ENCODE measurements at regions not wholly inside any gene's neighbourhood (a gene's known extent, or its start where the extent isn't known, plus 50 kb on each side); places are given as distances from the start of the nearest gene placed in this dataset.
"Not testable (repeated sequence)": the region's sequence is repeated elsewhere in the genome, so short reads cannot be mapped to it uniquely, and the experiment has no call there.

DNA sequence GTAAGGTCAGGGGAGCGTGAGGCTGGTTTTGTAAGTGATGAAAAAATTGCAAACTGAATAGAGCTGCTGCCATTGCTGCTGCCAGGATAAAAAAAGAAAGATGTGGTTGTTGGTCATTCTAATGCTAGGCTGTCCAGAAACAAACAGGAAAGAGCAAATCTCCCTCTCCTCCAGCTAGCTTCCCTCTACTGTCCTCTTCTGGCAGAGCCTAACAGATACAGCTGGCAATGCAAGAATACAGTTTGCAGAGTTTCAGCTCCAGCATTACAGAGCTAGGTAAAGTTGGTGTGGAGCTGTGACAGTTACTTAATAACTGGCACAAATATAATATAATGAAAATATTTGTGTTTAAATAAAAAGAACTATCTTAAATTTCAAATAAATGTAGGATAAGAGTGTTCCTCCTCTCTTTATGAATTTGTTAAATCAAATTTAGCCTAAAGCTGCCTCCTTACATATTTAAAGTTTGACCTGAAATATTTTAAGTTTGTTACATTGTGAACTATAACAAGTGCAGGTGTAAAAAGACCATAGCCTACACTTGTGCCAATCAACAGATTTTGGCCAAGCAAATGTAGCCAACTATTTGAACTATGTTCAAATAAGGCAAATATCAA lies 407.7 kb downstream of the SH2D4B start:
- no peak for DNase-seq (ENCODE audit: low spot score)
- Mint-ChIP-seq H3K9me3 (no peaks in the 10 kb centered on the region), H3K27ac (no peak overlapping the region), H3K4me3 (ENCODE audit: low read depth) (no peak overlapping the region), H3K27me3 (ENCODE audit: low read depth) (no peaks in the 10 kb centered on the region), H3K36me3 (ENCODE audit: low read depth) (no peaks in the 10 kb centered on the region), H3K4me1 (ENCODE audit: low read depth) (no peaks in the 10 kb centered on the region)
- intact Hi-C loops (cut with micrococcal nuclease) = loop anchor here (5.0 kb wide), 1 partner anchor 563 kb away; no protein-coding TSS in a partner anchor

DNA sequence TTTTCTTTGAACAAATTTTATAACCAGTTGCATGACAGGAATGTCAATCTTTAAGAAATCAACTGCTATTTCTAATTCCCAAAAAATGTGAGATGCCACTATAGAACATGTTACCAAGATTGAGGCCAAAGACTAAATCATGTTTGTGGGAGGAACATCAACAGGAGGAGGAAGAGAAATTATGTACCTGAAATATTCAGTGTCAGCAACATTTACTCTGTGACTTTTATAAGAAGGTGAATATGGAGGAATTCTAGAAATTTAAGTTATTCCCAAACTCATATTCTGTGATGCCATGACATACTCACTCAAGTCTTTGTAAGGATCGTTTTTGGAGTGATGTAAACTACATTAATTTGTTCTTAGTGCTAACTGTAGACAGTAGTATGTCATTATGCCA lies 408.4 kb downstream of the SH2D4B start:
- H3K9me3 Mint-ChIP-seq = no peaks in the 10 kb centered on the region
- DNase-seq (ENCODE audit: low spot score) = no peak
- no peaks in the 10 kb centered on the region for H3K4me1 Mint-ChIP-seq (ENCODE audit: low read depth)
- H3K27me3 Mint-ChIP-seq (ENCODE audit: low read depth) = no peaks in the 10 kb centered on the region
- intact Hi-C loops (cut with micrococcal nuclease) = loop anchor here (5.0 kb wide), 1 partner anchor 564 kb away; no protein-coding TSS in a partner anchor
- H3K36me3 Mint-ChIP-seq (ENCODE audit: low read depth) = no peaks in the 10 kb centered on the region
- no peak overlapping the region for H3K27ac Mint-ChIP-seq
- no peak overlapping the region for H3K4me3 Mint-ChIP-seq (ENCODE audit: low read depth)

DNA sequence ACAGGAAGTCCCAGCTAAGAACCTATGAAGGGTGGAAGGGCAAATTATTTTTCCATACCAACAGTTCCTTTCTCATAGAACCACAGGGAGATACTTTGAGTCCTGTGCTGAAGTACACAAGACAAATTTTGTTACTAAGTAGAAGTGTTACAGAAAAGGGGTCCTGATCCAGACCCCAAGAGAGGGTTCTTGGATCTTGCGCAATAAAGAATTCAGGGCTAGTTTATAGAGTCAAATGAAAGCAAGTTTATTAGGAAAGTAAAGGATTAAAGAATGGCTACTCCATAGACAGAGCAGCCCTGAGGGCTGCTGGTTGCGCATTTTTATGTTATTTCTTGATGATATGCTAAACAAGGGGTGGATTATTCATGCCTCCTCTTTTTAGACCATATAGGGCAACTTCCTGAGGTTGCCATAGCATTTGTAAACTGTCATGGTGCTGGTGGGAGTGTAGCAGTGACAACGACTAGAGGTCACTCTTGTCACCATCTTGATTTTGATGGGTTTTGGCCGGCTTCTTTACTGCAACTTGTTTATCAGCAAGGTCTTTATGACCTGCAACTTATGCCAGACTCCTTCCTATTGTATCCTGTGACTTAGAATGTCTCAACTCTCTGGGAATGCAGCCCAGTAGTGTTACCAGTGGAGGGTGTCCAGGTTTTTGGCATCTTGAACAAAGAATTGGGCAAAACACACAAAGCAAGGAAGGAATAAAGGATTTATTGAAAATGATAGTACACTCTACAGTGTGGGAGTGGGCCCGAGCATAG lies 409.4 kb downstream of the SH2D4B start:
- H3K27me3 Mint-ChIP-seq (ENCODE audit: low read depth) = no peaks in the 10 kb centered on the region
- H3K9me3 Mint-ChIP-seq = no peaks in the 10 kb centered on the region
- H3K36me3 Mint-ChIP-seq (ENCODE audit: low read depth) = no peaks in the 10 kb centered on the region
- H3K4me3 Mint-ChIP-seq (ENCODE audit: low read depth) = no peak overlapping the region
- no peaks in the 10 kb centered on the region for H3K4me1 Mint-ChIP-seq (ENCODE audit: low read depth)
- H3K27ac Mint-ChIP-seq = no peak overlapping the region
- DNase-seq (ENCODE audit: low spot score) = no peak
- intact Hi-C loops (cut with micrococcal nuclease) = loop anchor here (5.0 kb wide), 1 partner anchor 565 kb away; no protein-coding TSS in a partner anchor

DNA sequence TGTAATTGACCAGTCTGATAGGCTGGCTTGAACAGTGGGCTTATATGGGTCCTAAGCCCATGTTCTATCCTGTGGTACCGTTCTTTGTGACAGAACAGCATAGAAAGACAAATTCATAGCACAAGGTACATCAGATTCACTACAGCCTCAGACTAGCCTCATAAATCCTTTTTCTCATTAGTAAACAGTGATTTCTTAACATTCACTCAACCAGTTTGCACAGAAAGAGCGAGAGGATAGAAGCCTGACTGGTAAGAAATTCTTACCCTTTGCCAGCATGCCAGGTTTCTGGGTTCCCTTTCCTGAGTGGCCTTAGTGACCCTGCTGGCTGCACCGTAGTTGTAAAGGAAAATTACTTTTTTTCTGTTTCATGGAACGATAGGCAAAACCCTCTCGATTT lies 412.1 kb downstream of the SH2D4B start:
- intact Hi-C loops (cut with micrococcal nuclease) = loop anchor here (5.0 kb wide), 1 partner anchor 567 kb away; no protein-coding TSS in a partner anchor
- H3K36me3 Mint-ChIP-seq (ENCODE audit: low read depth) = no peaks in the 10 kb centered on the region
- DNase-seq (ENCODE audit: low spot score) = no peak
- no peaks in the 10 kb centered on the region for H3K9me3 Mint-ChIP-seq
- H3K4me1 Mint-ChIP-seq (ENCODE audit: low read depth) = no peaks in the 10 kb centered on the region
- H3K4me3 Mint-ChIP-seq (ENCODE audit: low read depth) = no peak overlapping the region
- H3K27me3 Mint-ChIP-seq (ENCODE audit: low read depth) = no peaks in the 10 kb centered on the region
- H3K27ac Mint-ChIP-seq = no peak overlapping the region

DNA sequence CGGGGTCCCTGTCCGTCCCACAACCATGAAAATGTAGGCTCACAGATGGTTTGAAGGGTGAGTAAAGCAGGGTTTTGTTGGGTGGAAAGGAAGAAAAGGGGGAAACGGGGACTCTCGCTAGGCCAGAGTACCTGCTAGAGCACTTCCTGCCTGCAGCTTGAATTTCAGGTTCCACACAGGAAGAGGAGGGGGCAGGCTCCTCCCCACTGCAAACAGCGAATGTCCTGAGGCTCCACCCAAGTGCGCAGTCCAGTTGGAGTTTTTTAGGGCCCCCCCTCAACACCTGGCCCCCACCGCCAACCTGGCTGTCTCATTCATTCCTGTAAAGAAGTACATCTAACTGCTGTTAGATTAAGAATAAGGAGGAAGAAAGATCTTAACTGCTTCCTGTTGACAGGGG lies 414.7 kb downstream of the SH2D4B start:
- Mint-ChIP-seq H3K4me3 (ENCODE audit: low read depth) (no peak overlapping the region), H3K27ac (no peak overlapping the region), H3K4me1 (ENCODE audit: low read depth) (no peaks in the 10 kb centered on the region), H3K9me3 (no peaks in the 10 kb centered on the region), H3K36me3 (ENCODE audit: low read depth) (no peaks in the 10 kb centered on the region), H3K27me3 (ENCODE audit: low read depth) (no peaks in the 10 kb centered on the region)
- no peak for DNase-seq (ENCODE audit: low spot score)
- intact Hi-C loops (cut with micrococcal nuclease) = no loop called here

- DNase-seq (ENCODE audit: low spot score) = no peak
- no peak overlapping the region for H3K4me3 Mint-ChIP-seq (ENCODE audit: low read depth)
- no peaks in the 10 kb centered on the region for H3K27me3 Mint-ChIP-seq (ENCODE audit: low read depth)
- H3K4me1 Mint-ChIP-seq (ENCODE audit: low read depth) = no peaks in the 10 kb centered on the region
- H3K9me3 Mint-ChIP-seq = no peaks in the 10 kb centered on the region
- H3K36me3 Mint-ChIP-seq (ENCODE audit: low read depth) = no peaks in the 10 kb centered on the region
- no peak overlapping the region for H3K27ac Mint-ChIP-seq
- intact Hi-C loops (cut with micrococcal nuclease) = no loop called here
Observed at GRCh38 chr10:80957161-80957560, 419.5 kb downstream of the SH2D4B start.

DNA sequence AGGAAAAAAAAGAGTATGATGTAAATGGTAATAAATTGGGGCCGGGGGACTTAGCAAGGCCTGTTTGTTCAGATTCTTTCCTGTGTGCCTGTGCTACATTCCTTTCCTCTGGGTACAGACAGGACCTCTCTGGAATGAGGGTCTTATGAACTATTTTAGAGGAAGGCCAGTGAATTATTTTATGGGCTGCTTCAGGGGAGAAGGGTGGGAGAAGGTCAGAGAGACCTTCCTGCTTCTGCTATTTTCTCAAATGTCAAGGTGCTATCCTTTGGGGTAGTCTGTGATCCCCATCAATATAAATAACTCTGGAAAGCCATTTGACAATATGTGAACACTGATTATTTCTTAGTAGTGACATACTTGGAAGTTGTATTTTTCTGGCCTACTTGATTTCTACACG lies 426.5 kb downstream of the SH2D4B start:
- Mint-ChIP-seq H3K36me3 (ENCODE audit: low read depth) (no peaks in the 10 kb centered on the region), H3K27ac (no peak overlapping the region), H3K27me3 (ENCODE audit: low read depth) (no peaks in the 10 kb centered on the region), H3K9me3 (no peaks in the 10 kb centered on the region), H3K4me3 (ENCODE audit: low read depth) (no peak overlapping the region), H3K4me1 (ENCODE audit: low read depth) (no peaks in the 10 kb centered on the region)
- no peak for DNase-seq (ENCODE audit: low spot score)
- intact Hi-C loops (cut with micrococcal nuclease) = no loop called here

DNA sequence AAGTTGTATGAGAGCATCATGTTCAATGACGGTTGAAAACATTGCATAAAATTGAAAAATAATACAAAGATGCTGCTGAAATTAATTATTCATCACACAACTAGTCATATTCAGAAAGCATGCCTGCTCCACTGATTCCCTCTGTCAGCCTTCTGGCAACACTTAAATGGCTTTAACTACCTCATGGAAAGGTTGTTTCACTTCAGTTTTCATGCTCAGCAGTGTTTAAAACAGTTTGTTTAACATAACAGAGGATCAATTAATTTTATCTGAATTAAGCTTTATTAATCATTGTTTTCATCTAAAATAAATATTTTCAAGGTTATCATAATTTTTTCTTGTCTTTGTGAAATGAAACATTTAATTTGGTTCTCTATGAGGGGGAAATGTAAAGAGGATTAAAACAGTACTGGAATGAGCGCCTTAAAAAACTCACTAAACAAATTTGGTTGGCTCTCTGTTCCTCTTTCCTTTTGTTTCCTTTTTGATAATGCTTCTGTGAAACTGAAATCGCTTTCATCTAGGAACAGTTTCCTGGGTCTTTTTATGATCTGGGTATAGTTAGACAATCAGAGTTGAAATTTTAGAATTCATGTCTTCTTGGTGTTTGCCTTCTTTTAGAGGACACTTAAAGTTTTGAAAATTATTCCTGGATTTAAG lies 427.4 kb downstream of the SH2D4B start:
- Mint-ChIP-seq H3K27ac (no peak overlapping the region), H3K9me3 (no peaks in the 10 kb centered on the region), H3K4me1 (ENCODE audit: low read depth) (no peaks in the 10 kb centered on the region), H3K4me3 (ENCODE audit: low read depth) (no peak overlapping the region), H3K27me3 (ENCODE audit: low read depth) (no peaks in the 10 kb centered on the region), H3K36me3 (ENCODE audit: low read depth) (no peaks in the 10 kb centered on the region)
- DNase-seq (ENCODE audit: low spot score) = no peak
- intact Hi-C loops (cut with micrococcal nuclease) = no loop called here

DNA sequence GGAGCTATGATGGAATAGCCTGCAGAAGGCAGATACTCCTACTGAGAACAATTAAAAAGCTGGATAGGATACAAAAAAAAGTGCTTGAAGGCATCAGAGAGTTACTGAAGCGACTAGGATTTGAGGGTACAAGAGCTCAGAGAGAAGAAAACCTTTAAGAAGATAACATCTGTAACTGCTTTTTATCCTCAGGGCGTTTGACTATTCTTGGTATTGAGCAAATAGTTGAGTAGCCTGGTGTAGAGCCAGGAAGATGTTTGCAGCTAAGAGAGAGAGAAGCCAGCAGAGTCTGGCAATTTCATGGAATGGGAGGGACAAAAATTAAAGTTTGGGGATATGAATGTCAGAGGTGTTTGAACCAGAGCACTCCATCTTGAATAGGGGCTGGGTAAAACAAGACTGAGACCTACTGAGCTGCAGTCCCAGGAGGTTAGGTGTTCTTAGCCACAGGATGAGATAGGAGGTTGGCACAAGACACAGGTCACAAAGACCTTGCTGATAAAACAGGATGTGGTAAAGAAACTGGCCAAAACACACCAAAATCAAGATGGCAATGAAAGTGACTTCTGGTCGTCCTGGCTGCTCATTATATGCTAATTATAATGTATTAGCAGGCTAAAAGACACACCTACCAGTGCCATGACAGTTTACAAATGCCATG lies 428.8 kb downstream of the SH2D4B start:
- H3K27ac Mint-ChIP-seq = no peak overlapping the region
- intact Hi-C loops (cut with micrococcal nuclease) = no loop called here
- no peaks in the 10 kb centered on the region for H3K4me1 Mint-ChIP-seq (ENCODE audit: low read depth)
- no peaks in the 10 kb centered on the region for H3K27me3 Mint-ChIP-seq (ENCODE audit: low read depth)
- H3K4me3 Mint-ChIP-seq (ENCODE audit: low read depth) = no peak overlapping the region
- H3K9me3 Mint-ChIP-seq = no peaks in the 10 kb centered on the region
- no peaks in the 10 kb centered on the region for H3K36me3 Mint-ChIP-seq (ENCODE audit: low read depth)
- no peak for DNase-seq (ENCODE audit: low spot score)

DNA sequence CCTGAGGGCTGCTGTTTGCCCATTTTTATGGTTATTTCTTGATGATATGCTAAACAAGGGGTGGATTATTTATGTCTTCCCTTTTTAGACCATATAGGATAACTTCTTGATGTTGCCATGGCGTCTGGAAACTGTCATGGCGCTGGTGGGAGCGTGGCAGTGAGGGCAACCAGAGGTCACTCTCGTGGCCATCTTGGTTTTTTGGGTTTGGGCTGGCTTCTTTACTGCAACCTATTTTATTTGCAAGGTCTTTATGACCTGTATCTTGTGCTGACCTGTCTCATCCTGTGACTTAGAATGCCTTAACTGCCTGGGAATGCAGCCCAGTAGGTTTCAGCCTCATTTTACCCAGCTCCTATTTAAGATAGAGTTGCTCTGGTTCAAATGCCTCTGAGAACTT lies 429.7 kb downstream of the SH2D4B start:
- H3K4me1 Mint-ChIP-seq (ENCODE audit: low read depth); H3K36me3 Mint-ChIP-seq (ENCODE audit: low read depth); DNase-seq (ENCODE audit: low spot score); H3K4me3 Mint-ChIP-seq (ENCODE audit: low read depth); H3K9me3 Mint-ChIP-seq; H3K27me3 Mint-ChIP-seq (ENCODE audit: low read depth); intact Hi-C loops (cut with micrococcal nuclease); H3K27ac Mint-ChIP-seq: not testable (repeated sequence)

GRCh38 chr10:80968903-80969302 lies 431.2 kb downstream of the SH2D4B start:
- H3K4me1 Mint-ChIP-seq (ENCODE audit: low read depth) = no peaks in the 10 kb centered on the region
- no peaks in the 10 kb centered on the region for H3K27me3 Mint-ChIP-seq (ENCODE audit: low read depth)
- DNase-seq (ENCODE audit: low spot score) = no peak
- no peaks in the 10 kb centered on the region for H3K9me3 Mint-ChIP-seq
- intact Hi-C loops (cut with micrococcal nuclease) = no loop called here
- no peak overlapping the region for H3K4me3 Mint-ChIP-seq (ENCODE audit: low read depth)
- H3K36me3 Mint-ChIP-seq (ENCODE audit: low read depth) = no peaks in the 10 kb centered on the region
- H3K27ac Mint-ChIP-seq = no peak overlapping the region

DNA sequence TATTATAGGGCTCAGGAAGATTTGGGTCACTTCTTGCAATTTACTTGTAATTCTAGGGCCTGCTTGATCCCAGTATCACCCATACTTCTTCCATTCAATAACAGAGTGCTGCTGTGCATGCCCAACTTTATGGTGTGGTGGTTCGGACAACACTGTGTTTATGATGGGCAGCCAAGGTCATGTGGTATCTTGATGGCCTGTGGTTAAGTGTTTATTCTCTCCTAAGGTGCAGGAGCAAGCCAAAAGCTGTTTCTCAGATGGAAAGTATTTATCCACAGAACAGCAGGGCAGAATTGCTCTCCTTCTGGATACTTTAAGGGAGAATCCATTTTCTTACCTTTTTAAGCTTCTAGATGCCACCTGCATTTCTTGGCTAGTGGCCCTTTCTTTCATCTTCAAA lies 433.8 kb downstream of the SH2D4B start:
- no peak overlapping the region for H3K27ac Mint-ChIP-seq
- H3K36me3 Mint-ChIP-seq (ENCODE audit: low read depth) = no peaks in the 10 kb centered on the region
- no peaks in the 10 kb centered on the region for H3K4me1 Mint-ChIP-seq (ENCODE audit: low read depth)
- H3K4me3 Mint-ChIP-seq (ENCODE audit: low read depth) = no peak overlapping the region
- intact Hi-C loops (cut with micrococcal nuclease) = no loop called here
- no peak for DNase-seq (ENCODE audit: low spot score)
- no peaks in the 10 kb centered on the region for H3K27me3 Mint-ChIP-seq (ENCODE audit: low read depth)
- no peaks in the 10 kb centered on the region for H3K9me3 Mint-ChIP-seq

GRCh38 chr10:80976658-80977057 lies 439.0 kb downstream of the SH2D4B start:
- intact Hi-C loops (cut with micrococcal nuclease) = no loop called here
- no peaks in the 10 kb centered on the region for H3K4me1 Mint-ChIP-seq (ENCODE audit: low read depth)

More at GRCh38 chr10:80976658-80977057, 439.0 kb downstream of the SH2D4B start:
- no peaks in the 10 kb centered on the region for H3K36me3 Mint-ChIP-seq (ENCODE audit: low read depth)
- no peak overlapping the region for H3K27ac Mint-ChIP-seq
- no peaks in the 10 kb centered on the region for H3K9me3 Mint-ChIP-seq
- H3K4me3 Mint-ChIP-seq (ENCODE audit: low read depth) = no peak overlapping the region
- DNase-seq (ENCODE audit: low spot score) = no peak
- H3K27me3 Mint-ChIP-seq (ENCODE audit: low read depth) = no peaks in the 10 kb centered on the region

All from activated T-helper 2 cell treated with anti-CD3 and anti-CD28 coated beads, Interferon-gamma antibody, Interleukin-2, Interleukin-4, amounts not matched to agents 10 μg/mL and 5 μg/mL and 100 μg/mL, durations not matched to agents 14 hours and 24 hours and 36 hours (primary cell).